ENCODE measurements at regions not wholly inside any gene's neighbourhood (a gene's known extent, or its start where the extent isn't known, plus 50 kb on each side); places are given as distances from the start of the nearest gene placed in this dataset.

GRCh38 chr2:47265751-47266231 lies 89.5 kb upstream of the CALM2 start:
- no peaks in the 10 kb centered on the region for H3K36me3 ChIP-seq (ENCODE audit: insufficient read depth, low read length)
- H3K9me3 ChIP-seq (ENCODE audit: insufficient read depth, low read depth, low read length): no peaks in the 10 kb centered on the region
- H4K20me1 ChIP-seq (ENCODE audit: insufficient read depth, low read length, poor library complexity, severe bottlenecking): no peaks in the 10 kb centered on the region
- H3F3A ChIP-seq (ENCODE audit: low read depth): no peaks in the 10 kb centered on the region
- H3K9ac ChIP-seq (ENCODE audit: low read depth, low read length, poor library complexity, severe bottlenecking): no peak overlapping the region
- H2AFZ ChIP-seq (ENCODE audit: low read length): no peak overlapping the region
- no peaks in the 10 kb centered on the region for H3K79me2 ChIP-seq (ENCODE audit: insufficient read depth, low read length)
- no peak overlapping the region for H3K4me3 ChIP-seq (ENCODE audit: low read length, poor library complexity, severe bottlenecking)
- no peak overlapping the region for H3K4me2 ChIP-seq (ENCODE audit: low read depth, low read length, poor library complexity, severe bottlenecking)
- no peaks in the 10 kb centered on the region for H3K4me1 ChIP-seq (ENCODE audit: insufficient read depth, low read length, poor library complexity, severe bottlenecking)
- no peaks in the 10 kb centered on the region for H3K9me2 ChIP-seq (replicated peaks; ENCODE audit: low read depth, low read length)
- TF ChIP-seq, protein P1, sequence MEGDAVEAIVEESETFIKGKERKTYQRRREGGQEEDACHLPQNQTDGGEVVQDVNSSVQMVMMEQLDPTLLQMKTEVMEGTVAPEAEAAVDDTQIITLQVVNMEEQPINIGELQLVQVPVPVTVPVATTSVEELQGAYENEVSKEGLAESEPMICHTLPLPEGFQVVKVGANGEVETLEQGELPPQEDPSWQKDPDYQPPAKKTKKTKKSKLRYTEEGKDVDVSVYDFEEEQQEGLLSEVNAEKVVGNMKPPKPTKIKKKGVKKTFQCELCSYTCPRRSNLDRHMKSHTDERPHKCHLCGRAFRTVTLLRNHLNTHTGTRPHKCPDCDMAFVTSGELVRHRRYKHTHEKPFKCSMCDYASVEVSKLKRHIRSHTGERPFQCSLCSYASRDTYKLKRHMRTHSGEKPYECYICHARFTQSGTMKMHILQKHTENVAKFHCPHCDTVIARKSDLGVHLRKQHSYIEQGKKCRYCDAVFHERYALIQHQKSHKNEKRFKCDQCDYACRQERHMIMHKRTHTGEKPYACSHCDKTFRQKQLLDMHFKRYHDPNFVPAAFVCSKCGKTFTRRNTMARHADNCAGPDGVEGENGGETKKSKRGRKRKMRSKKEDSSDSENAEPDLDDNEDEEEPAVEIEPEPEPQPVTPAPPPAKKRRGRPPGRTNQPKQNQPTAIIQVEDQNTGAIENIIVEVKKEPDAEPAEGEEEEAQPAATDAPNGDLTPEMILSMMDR (conservative IDR thresholded peaks at IDR 0.05; ENCODE audit: low read length): no peak
- TF ChIP-seq EZH2phosphoT487 (IDR thresholded peaks at IDR 0.05; ENCODE audit: borderline replicate concordance): no peak
- H3K27me3 ChIP-seq (ENCODE audit: insufficient read depth, low read length, poor library complexity, severe bottlenecking): peaks cover 11% of the 10 kb centered on the region

DNA sequence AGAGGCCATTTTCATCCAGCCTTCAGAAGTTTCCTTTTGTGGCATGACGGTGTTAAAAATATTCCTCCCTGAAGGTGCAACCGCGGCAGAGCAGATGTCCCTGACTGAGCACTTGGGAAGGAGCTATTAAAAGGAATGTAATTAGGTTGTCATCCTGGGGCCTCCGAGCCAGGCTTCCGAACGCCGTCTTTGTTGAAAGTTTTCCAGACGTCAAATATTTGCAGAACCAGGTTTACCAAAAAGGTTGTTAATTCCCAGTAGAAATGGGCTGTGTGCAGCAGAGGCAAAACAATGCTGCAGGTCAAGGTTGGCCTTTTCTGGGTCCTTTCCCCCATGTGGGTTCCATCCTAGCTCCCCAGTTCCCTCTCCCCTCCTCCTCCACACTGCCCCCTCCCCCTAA lies 88.8 kb upstream of the CALM2 start:
- TF ChIP-seq, protein P1 (conservative IDR thresholded peaks at IDR 0.05; ENCODE audit: low read length): no peak
- TF ChIP-seq EZH2phosphoT487 (IDR thresholded peaks at IDR 0.05; ENCODE audit: borderline replicate concordance): no peak
- H3K79me2 ChIP-seq (ENCODE audit: insufficient read depth, low read length): no peaks in the 10 kb centered on the region
- H3K36me3 ChIP-seq (ENCODE audit: insufficient read depth, low read length): no peaks in the 10 kb centered on the region
- no peaks in the 10 kb centered on the region for H4K20me1 ChIP-seq (ENCODE audit: insufficient read depth, low read length, poor library complexity, severe bottlenecking)
- no peaks in the 10 kb centered on the region for H3K9me3 ChIP-seq (ENCODE audit: insufficient read depth, low read depth, low read length)
- H3K4me3 ChIP-seq (ENCODE audit: low read length, poor library complexity, severe bottlenecking): no peak overlapping the region
- no peaks in the 10 kb centered on the region for H3F3A ChIP-seq (ENCODE audit: low read depth)
- H3K9me2 ChIP-seq (replicated peaks; ENCODE audit: low read depth, low read length): no peaks in the 10 kb centered on the region
- no peaks in the 10 kb centered on the region for H3K4me1 ChIP-seq (ENCODE audit: insufficient read depth, low read length, poor library complexity, severe bottlenecking)
- no peak overlapping the region for H3K4me2 ChIP-seq (ENCODE audit: low read depth, low read length, poor library complexity, severe bottlenecking)
- no peak overlapping the region for H3K9ac ChIP-seq (ENCODE audit: low read depth, low read length, poor library complexity, severe bottlenecking)
- no peak overlapping the region for H2AFZ ChIP-seq (ENCODE audit: low read length)
- H3K27me3 ChIP-seq (ENCODE audit: insufficient read depth, low read length, poor library complexity, severe bottlenecking): peaks cover 13% of the 10 kb centered on the region

DNA sequence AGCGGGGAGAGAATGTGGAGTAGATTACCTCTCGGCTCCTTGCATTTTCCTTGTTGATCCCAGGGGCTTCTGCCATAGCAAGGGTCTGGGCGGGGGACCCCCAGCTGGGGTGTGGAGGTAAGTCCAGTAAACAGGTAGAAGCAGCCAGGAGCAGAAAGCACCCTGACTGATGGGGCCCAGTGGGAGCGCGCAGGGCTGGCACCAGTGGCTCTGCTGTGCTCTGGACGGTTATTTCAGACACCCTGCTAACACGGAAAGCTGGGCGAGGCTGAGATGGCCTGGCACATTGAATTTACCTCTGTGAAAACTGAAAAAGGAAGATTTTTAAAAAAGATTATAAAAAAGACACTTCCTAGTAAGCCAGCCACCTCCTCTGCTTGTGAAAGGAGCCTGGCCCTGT lies 88.4 kb upstream of the CALM2 start:
- Histone ChIP-seq H3F3A (ENCODE audit: low read depth) (no peaks in the 10 kb centered on the region), H3K9ac (ENCODE audit: low read depth, low read length, poor library complexity, severe bottlenecking) (no peak overlapping the region), H3K4me3 (ENCODE audit: low read length, poor library complexity, severe bottlenecking) (no peak overlapping the region), H3K4me2 (ENCODE audit: low read depth, low read length, poor library complexity, severe bottlenecking) (no peak overlapping the region), H3K9me3 (ENCODE audit: insufficient read depth, low read depth, low read length) (no peaks in the 10 kb centered on the region), H3K4me1 (ENCODE audit: insufficient read depth, low read length, poor library complexity, severe bottlenecking) (no peaks in the 10 kb centered on the region), H3K9me2 (replicated peaks; ENCODE audit: low read depth, low read length) (no peaks in the 10 kb centered on the region), H3K27me3 (ENCODE audit: insufficient read depth, low read length, poor library complexity, severe bottlenecking) (peaks cover 17% of the 10 kb centered on the region), H4K20me1 (ENCODE audit: insufficient read depth, low read length, poor library complexity, severe bottlenecking) (no peaks in the 10 kb centered on the region), H3K36me3 (ENCODE audit: insufficient read depth, low read length) (no peaks in the 10 kb centered on the region), H2AFZ (ENCODE audit: low read length) (no peak overlapping the region), H3K79me2 (ENCODE audit: insufficient read depth, low read length) (no peaks in the 10 kb centered on the region)
- no peak for TF ChIP-seq EZH2phosphoT487 (IDR thresholded peaks at IDR 0.05; ENCODE audit: borderline replicate concordance)
- TF ChIP-seq, protein P1 (conservative IDR thresholded peaks at IDR 0.05; ENCODE audit: low read length): no peak
